ENCODE measurements at regions not wholly inside any gene's neighbourhood (a gene's known extent, or its start where the extent isn't known, plus 50 kb on each side); places are given as distances from the start of the nearest gene placed in this dataset.

DNA sequence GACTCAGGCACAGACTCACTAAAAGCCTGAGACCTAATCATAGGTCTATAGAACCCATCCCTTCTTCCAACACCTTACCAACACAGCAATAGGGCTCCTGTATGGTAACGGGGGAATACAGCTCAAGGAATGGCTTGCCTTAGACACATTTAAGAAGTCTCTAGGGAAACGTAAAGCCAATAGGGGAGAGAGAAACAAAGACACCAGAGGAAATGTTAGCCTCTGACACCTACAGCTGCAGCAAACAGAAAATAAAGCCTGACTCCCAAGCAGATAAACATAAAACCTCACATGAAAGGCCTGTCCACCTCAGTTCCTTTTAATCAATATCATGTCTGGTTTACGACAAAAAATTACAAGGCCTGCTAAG is 51.1 kb upstream of the NCOA1 start:
- no peak for DNase-seq

DNA sequence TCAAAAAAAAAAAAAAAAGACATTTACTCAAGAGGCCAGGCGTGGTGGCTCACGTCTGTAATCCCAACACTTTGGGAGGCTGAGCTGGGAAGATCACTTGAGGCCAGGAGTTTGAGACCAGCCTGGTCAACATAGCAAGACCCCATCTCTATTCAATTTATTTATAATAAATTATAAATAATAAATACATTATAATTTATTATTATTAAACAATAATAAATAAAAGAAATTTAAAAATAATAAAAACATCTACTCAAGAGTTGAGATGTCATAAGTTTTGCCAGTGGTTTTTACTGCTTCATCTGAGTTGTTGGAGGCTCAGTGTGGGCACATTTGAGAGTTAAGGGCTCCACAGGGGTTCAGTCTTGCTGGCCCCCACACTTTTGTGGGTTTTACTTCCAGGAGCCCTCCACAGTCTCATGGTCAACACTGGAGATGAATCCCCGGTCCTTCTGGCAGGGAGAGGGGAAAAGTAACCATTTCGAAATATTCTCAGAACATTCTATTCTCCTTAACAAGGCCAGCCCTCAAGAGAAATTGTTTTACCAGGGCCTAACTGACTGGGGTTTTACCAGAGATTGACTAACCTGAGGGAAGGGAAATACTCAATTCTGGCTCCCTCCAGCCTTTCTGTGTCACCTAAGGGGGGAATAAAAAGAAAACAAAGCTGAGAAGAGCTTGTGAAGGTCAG is 51.6 kb upstream of the NCOA1 start:
- no peak for DNase-seq

- no peak for DNase-seq
These were observed 52.9 kb upstream of the NCOA1 start for GRCh38 chr2:24438106-24438505.

GRCh38 chr2:24435391-24436316 is 55.4 kb upstream of the NCOA1 start:
- no peak for DNase-seq

DNA sequence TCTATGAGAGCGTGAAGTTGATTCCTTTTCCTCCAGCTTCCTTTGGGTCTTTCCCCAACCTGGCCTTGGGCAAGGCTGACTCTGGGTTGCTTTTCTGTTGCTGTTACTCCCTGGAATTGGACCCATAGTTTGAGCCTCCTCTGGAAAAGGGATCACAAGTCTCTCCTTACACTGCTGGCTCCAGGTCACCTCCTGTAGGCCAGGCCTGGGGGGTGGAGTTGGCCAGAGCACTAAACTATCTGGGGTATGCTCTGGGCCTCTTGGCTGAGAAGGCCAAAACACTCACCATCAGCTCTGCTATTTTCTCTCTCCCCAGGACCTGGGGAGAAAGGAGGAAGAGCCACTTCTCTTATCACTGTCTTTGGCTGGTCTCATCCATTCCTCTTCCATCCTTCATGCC is 56.5 kb upstream of the NCOA1 start:
- DNase-seq, result no peak

DNA sequence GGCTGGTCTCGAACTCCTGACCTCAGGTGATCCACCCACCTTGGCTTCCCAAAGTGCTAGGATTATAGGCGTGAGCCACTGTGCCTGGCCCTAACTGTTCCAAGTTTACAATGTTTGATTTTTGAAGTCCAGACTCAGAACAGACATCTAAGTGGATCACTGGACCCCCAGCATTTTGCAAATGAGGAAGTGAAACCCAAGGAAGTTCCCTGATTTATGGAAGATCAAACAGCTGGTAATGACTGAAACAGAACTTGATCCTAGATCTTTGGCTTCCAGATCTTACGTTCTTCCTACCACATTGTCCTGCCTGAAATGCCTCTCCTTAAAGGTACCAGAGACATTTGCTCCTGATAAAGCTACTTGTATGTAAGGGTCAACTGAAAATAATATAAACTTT is 58.3 kb upstream of the NCOA1 start:
- no peak for DNase-seq

DNA sequence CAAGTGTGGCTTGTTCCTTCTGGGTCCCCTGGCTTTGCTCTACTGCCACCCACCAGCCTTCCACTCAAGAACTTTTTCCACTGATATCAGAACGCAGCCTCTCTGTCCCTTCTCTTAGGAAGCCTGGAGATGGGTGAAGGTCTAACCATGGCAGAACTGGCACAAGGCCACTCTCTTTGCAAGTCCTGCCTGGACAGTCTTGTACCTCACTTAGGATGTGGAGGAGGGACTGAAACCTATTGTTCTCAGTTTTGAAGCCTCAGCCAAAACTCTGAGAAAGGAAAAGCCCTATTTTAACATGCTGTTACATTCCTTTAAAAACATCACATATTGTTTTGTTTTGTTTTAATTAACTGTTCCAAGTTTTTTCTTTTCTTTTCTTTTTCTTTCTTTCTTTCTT is 58.9 kb upstream of the NCOA1 start:
- DNase-seq, result no peak

- peak; percentile 67 for DNase-seq
These were observed 61.6 kb upstream of the NCOA1 start for GRCh38 chr2:24429197-24430074.

- DNase-seq, result no peak
These were observed 64.1 kb upstream of the ITSN2 start for GRCh38 chr2:24424387-24424786.

DNA sequence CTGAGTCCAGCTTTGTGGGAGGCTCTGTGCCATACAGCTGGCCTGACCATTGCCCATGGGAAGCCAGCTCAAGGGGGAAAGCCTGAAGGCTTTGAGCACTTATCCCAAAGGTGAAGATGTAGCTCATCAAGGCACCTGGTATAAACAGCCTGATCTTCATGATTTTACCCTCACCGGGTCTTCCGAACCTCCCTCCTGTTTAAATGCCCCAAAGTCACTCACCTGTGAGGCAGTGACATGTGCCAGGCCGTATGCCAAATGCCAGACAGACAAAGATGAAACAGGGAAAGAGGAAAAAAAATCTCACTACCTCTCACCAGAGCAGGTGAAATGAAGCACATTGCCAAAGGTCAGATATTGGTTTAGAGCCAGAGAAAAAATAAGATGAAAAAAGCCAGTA is 62.8 kb upstream of the ITSN2 start:
- no peak for DNase-seq

- peak; percentile 82 for DNase-seq
These were observed 61.3 kb upstream of the ITSN2 start for GRCh38 chr2:24421668-24422067.

DNA sequence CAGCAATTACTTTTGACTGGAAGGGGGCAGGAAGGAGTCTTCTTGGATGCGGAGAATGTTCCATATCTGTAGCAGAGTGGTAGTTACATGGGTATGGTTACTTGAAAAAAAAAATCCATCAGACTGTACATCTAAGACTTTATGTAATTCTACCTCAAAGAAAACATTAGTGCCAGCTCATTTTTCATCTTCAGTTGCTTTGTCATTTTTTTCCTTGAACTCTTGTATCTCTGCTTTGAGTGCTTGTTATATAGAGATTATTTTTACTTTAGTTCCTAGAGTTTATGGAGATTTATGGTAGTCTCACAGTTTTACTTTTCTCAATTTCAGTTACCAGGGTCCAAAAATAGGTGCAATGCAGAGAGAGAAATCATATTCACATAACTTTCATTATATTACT is 60.0 kb upstream of the ITSN2 start:
- DNase-seq, result no peak

DNA sequence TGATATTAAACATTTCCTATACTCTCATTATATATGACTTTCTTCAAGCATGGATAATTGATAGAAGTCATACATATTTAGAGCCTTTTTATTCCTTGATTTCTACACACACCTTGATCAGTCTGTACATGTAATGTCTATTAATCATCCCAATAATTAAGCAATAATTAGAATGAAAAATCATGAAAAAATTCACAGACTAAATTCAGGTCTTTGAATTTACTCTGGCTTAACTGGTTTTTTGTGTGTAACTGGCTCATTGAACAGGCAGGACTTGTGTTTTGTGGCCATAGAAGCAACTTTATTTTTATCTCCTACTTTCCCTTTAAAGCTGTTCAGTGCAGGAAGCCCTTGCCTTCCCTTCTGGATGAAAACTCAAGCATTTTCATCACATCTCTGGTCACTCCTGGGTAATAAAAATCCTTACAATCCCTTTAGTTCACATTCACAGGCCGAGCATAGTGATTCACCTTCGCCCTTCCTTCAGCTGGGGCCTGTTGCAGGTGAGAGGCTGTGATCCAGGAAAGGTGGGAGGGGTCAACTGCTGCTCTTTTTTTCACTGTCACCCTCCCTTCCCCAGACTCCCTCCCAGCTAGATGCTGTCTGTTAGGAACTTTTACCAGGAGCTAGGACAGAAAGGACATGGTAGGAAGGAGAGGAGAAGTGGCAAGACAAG is 58.0 kb upstream of the ITSN2 start:
- peak; percentile 85 for DNase-seq

DNA sequence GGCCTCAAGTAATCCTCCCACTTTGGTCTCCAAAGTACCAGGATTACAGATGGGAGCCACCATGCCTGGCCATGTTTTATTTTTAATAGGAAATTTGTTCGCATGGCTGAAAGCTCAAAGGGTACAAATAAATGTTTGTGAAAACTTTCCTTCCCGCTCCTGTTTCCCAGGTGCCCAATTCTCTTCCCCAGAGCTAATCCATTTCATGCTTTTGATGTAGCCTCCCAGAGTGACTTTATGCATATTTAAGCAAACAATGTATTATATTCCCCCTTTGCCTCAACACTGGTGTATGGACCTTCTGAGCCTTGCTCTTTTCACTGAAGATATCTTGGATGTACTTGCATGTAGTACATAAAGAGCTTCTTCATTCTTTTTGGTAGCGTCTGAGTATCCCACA is 52.5 kb upstream of the ITSN2 start:
- DNase-seq, result no peak

GRCh38 chr2:24411488-24412151 is 51.3 kb upstream of the ITSN2 start:
- no peak for DNase-seq

GRCh38 chr2:24410976-24411375 is 50.6 kb upstream of the ITSN2 start:
- no peak for DNase-seq

DNA sequence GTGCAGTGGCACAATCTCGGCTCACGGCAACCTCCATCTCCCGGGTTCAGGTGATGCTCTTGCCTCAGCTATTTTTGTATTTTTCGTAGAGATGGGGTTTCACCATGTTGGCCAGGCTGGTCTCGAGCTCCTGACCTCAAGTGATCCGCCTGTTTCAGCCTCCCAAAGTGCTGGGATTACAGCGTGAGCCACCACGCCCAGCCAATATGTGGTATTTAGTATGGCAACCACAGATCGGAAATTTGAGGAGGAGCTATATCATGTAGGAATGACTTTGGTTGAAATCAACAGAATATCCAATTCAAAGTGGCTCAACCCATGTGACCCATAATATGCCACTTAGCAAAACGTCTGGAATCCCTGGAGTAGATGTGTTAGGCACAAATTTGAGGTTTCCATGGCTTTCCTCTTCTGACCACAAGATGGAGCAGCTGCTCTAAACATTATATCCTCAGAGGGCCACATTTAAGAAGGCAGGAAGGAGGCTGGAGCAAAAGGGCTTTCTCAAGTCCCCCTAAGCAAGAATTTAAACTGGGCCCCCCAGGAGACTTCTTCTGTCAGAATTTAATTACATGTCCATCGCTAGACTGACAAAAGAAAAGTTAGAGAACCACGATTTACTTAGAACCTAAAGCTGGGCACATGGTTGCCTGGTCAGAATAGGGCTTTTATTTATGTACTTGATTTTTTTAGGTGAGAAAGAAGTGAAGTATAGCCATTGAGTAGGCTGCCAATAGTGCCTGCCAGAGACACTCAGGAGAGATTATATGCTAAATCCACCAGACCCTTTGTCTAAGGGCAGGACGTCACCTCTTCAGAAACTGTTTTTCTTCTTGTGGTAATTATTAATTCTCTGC is 49.6 kb upstream of the ITSN2 start:
- DNase-seq, result peak; percentile 68
